Osteoblast (primary cell): ENCODE measurements at regions not wholly inside any gene's neighbourhood (a gene's known extent, or its start where the extent isn't known, plus 50 kb on each side); places are given as distances from the start of the nearest gene placed in this dataset.

Experiments used
- DNase-seq: peaks from one replicate; pipeline ENCODE4 v3.0.0; 2011; ENCODE audit warnings: low spot score, mixed read lengths; ENCODE audit not compliant: insufficient read length; ENCODE audit errors: missing footprints
- H2AFZ ChIP-seq: 2 replicates; pipeline ENCODE4 v1.6.0; 2011; ENCODE audit warnings: mild to moderate bottlenecking, low read length
- H3K27ac ChIP-seq: 2 replicates; pipeline ENCODE4 v1.5.1; 2011; ENCODE audit warnings: mild to moderate bottlenecking, low read depth, low read length, moderate library complexity
- H3K27me3 ChIP-seq: 2 replicates; pipeline ENCODE4 v1.6.0; 2012; ENCODE audit warnings: mild to moderate bottlenecking, control low read depth, inconsistent platforms, low read length, moderate library complexity; ENCODE audit not compliant: insufficient read depth
- H3K36me3 ChIP-seq: 2 replicates; pipeline ENCODE4 v1.5.1; 2011; ENCODE audit warnings: mild to moderate bottlenecking, low read length, control low read depth, moderate library complexity; ENCODE audit not compliant: insufficient read depth
- H3K4me1 ChIP-seq: 2 replicates; pipeline ENCODE4 v1.5.1; 2011; ENCODE audit warnings: mild to moderate bottlenecking, low read length, control low read depth, moderate library complexity; ENCODE audit not compliant: insufficient read depth
- H3K4me2 ChIP-seq: 2 replicates; pipeline ENCODE4 v1.6.0; 2011; ENCODE audit warnings: mild to moderate bottlenecking, low read length; ENCODE audit not compliant: insufficient read depth
- H3K4me3 ChIP-seq: fragments of 200-600 bp; sonication (generic); 3 replicates; pipeline ENCODE4 v1.5.1; 2012; ENCODE audit warnings: mild to moderate bottlenecking, low read length, inconsistent platforms; ENCODE audit not compliant: insufficient read depth
- H3K79me2 ChIP-seq: 2 replicates; pipeline ENCODE4 v1.6.0; 2012; ENCODE audit warnings: mild to moderate bottlenecking, low read length, control low read depth, inconsistent platforms; ENCODE audit not compliant: insufficient read depth
- H3K9me3 ChIP-seq: 2 replicates; pipeline ENCODE4 v1.5.1; 2011; ENCODE audit warnings: low read depth, low read length, control low read depth
- H4K20me1 ChIP-seq: 2 replicates; pipeline ENCODE4 v1.6.0; 2012; ENCODE audit warnings: mild to moderate bottlenecking, low read length, control low read depth; ENCODE audit not compliant: insufficient read depth
- CTCF ChIP-seq: IDR thresholded peaks from 2 replicates; pipeline ENCODE4 v1.5.1; 2011; ENCODE audit warnings: mild to moderate bottlenecking, low read depth, low read length, moderate library complexity; ENCODE audit errors: extremely low read depth

- peak; percentile 37 for TF ChIP-seq CTCF
- H3K4me3 ChIP-seq = no peak overlapping the region
- H3K79me2 ChIP-seq = no peaks in the 10 kb centered on the region
- no peaks in the 10 kb centered on the region for H3K27me3 ChIP-seq
- no peak overlapping the region for H3K4me2 ChIP-seq
- H4K20me1 ChIP-seq = no peaks in the 10 kb centered on the region
- no peaks in the 10 kb centered on the region for H3K9me3 ChIP-seq
- DNase-seq = no peak
- H3K27ac ChIP-seq = no peak overlapping the region
- no peaks in the 10 kb centered on the region for H3K36me3 ChIP-seq
- no peak overlapping the region for H2AFZ ChIP-seq
- H3K4me1 ChIP-seq = no peaks in the 10 kb centered on the region
Observed at GRCh38 chr6:156410649-156411048, 366.5 kb upstream of the ARID1B start.

- Histone ChIP-seq H3K4me1 (no peaks in the 10 kb centered on the region), H3K27ac (no peak overlapping the region), H3K27me3 (no peaks in the 10 kb centered on the region), H4K20me1 (no peaks in the 10 kb centered on the region), H3K9me3 (no peaks in the 10 kb centered on the region), H2AFZ (no peak overlapping the region), H3K36me3 (no peaks in the 10 kb centered on the region), H3K4me2 (no peak overlapping the region), H3K4me3 (no peak overlapping the region), H3K79me2 (no peaks in the 10 kb centered on the region)
- DNase-seq = no peak
- no peak for TF ChIP-seq CTCF
Observed at GRCh38 chr6:156408655-156409054, 368.5 kb upstream of the ARID1B start.

DNA sequence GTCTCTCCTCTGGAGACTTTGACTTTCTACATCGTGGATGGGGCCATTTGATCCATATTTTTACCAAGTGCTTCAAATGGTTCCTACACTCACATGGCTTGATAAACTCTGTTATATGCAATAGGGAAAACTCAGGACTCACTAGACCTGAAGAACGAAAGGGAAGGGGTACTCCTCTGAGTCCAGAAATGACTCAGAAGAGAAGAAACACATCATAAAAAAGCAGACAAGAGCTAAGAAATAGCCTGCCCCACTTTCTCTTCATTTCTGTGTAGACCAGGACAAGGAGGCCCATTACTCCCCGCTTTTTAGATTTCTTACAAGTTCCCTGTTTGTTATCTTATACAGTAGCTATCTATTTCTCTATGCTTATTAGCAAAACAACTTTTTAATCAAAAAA, 369.8 kb upstream of the ARID1B start:
- Histone ChIP-seq H3K27ac (no peak overlapping the region), H3K4me2 (no peak overlapping the region), H3K36me3 (no peaks in the 10 kb centered on the region), H3K27me3 (no peaks in the 10 kb centered on the region), H3K79me2 (no peaks in the 10 kb centered on the region), H3K9me3 (no peaks in the 10 kb centered on the region), H3K4me1 (no peaks in the 10 kb centered on the region), H2AFZ (no peak overlapping the region), H4K20me1 (no peaks in the 10 kb centered on the region), H3K4me3 (no peak overlapping the region)
- no peak for DNase-seq
- TF ChIP-seq CTCF = no peak

DNA sequence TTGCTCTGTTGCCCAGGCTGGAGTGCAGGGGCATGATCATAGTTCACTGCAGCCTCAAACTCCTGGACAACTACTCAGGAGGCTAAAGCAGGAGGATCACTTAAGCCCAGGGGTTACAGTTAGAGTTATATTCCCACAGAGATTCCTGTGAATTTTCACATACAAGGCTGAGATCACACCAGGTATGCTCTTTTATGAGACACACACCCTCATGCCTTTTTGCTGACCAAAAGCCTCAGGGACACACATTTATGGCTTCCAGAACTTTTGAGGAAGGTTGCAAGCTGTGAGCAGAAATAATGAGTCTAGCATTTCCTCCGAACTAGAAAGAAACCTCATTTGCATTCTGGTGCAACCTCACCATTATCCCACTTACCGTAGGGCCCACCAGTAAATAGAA, 370.5 kb upstream of the ARID1B start:
- no peaks in the 10 kb centered on the region for H3K4me1 ChIP-seq
- H3K4me2 ChIP-seq = no peak overlapping the region
- no peaks in the 10 kb centered on the region for H3K9me3 ChIP-seq
- TF ChIP-seq CTCF = no peak
- no peaks in the 10 kb centered on the region for H3K36me3 ChIP-seq
- no peak overlapping the region for H2AFZ ChIP-seq
- H4K20me1 ChIP-seq = no peaks in the 10 kb centered on the region
- no peak overlapping the region for H3K27ac ChIP-seq
- H3K79me2 ChIP-seq = no peaks in the 10 kb centered on the region
- H3K27me3 ChIP-seq = no peaks in the 10 kb centered on the region
- DNase-seq = no peak
- H3K4me3 ChIP-seq = no peak overlapping the region
